CD4-positive, alpha-beta memory T cell (primary cell): ENCODE measurements at regions not wholly inside any gene's neighbourhood (a gene's known extent, or its start where the extent isn't known, plus 50 kb on each side); places are given as distances from the start of the nearest gene placed in this dataset.
"Not testable (repeated sequence)": the region's sequence is repeated elsewhere in the genome, so short reads cannot be mapped to it uniquely, and the experiment has no call there.

ENCODE experiments used
- CTCF ChIA-PET: fragments of 350-600 bp; sonication (Branson Sonifier 250); formaldehyde crosslinking; loops from one replicate; lab custom pipeline; 2021; ENCODE audit warnings: inconsistent platforms; ENCODE audit not compliant: partially characterized antibody; lab: Charles Lee
- POLR2A ChIA-PET: fragments of 350-600 bp; sonication (Branson Sonifier 250); formaldehyde crosslinking; loops from one replicate; lab custom pipeline; 2021; ENCODE audit not compliant: partially characterized antibody; lab: Charles Lee
- DNase-seq, 5 donors: peaks; one replicate each; pipeline versions ENCODE4 v3.0.0 to v3.0.0-alpha.2; 2020 to 2022; ENCODE audit warnings: mixed read lengths in 1 of 5
- H3K27ac ChIP-seq: one replicate; pipeline ENCODE4 v1.7.0; 2013; ENCODE audit warnings: low read depth, low read length
- H3K27me3 ChIP-seq: 2 replicates; pipeline ENCODE4 v1.7.0; 2013; ENCODE audit warnings: mild to moderate bottlenecking, low read length, moderate library complexity; ENCODE audit not compliant: insufficient read depth
- H3K36me3 ChIP-seq: 2 replicates; pipeline ENCODE4 v1.7.0; 2013; ENCODE audit warnings: mild to moderate bottlenecking, low read length, moderate library complexity; ENCODE audit not compliant: insufficient read depth
- H3K4me1 ChIP-seq: 2 replicates; pipeline ENCODE4 v1.7.0; 2013; ENCODE audit warnings: mild to moderate bottlenecking, low read length, moderate library complexity; ENCODE audit not compliant: insufficient read depth
- H3K4me3 ChIP-seq, 2 donors: one replicate each; pipeline ENCODE4 v1.7.0; 2013; ENCODE audit warnings: low read length in 2 of 2, mild to moderate bottlenecking in 1 of 2
- H3K9me3 ChIP-seq, 2 donors: one replicate each; pipeline ENCODE4 v1.7.0; 2013; ENCODE audit warnings: low read length in 2 of 2, control low read depth in 1 of 2; ENCODE audit not compliant: control insufficient read depth in 1 of 2
- H3K27ac Mint-ChIP-seq, 7 donors: one replicate each; pipeline ENCODE4 v1.8.0; 2020 to 2021; ENCODE audit warnings: mixed read lengths in 7 of 7, mild to moderate bottlenecking in 6 of 7, inconsistent platforms in 3 of 7, moderate library complexity in 3 of 7
- H3K27me3 Mint-ChIP-seq, 2 donors: one replicate each; pipeline ENCODE4 v1.8.0; 2020 to 2021; ENCODE audit warnings: mixed read lengths in 2 of 2
- H3K36me3 Mint-ChIP-seq, 2 donors: one replicate each; pipeline ENCODE4 v1.8.0; 2020 to 2021; ENCODE audit warnings: mixed read lengths in 2 of 2, inconsistent platforms in 1 of 2, mild to moderate bottlenecking in 1 of 2
- H3K4me1 Mint-ChIP-seq, 4 donors: one replicate each; pipeline ENCODE4 v1.8.0; 2020 to 2021; ENCODE audit warnings: mixed read lengths in 4 of 4, mild to moderate bottlenecking in 1 of 4
- H3K4me3 Mint-ChIP-seq, 8 donors: one replicate each; pipeline ENCODE4 v1.8.0; 2020 to 2021; ENCODE audit warnings: mixed read lengths in 8 of 8, mild to moderate bottlenecking in 7 of 8, moderate library complexity in 6 of 8, inconsistent platforms in 3 of 8
- H3K9me3 Mint-ChIP-seq, 8 donors: one replicate each; pipeline ENCODE4 v1.8.0; 2020 to 2021; ENCODE audit warnings: mixed read lengths in 8 of 8, mild to moderate bottlenecking in 5 of 8, inconsistent platforms in 3 of 8, moderate library complexity in 1 of 8
- intact Hi-C: fragments of 100-400 bp; cut with micrococcal nuclease; formaldehyde crosslinking; loops from one replicate; pipeline ENCODE4 v1.15.1; 2023

GRCh38 chr2:21194147-21194546, 70.4 kb downstream of the TDRD15 start:
- Histone ChIP-seq H3K4me3 (no peak overlapping the region), H3K27ac (no peak overlapping the region), H3K4me1 (no peaks in the 10 kb centered on the region), H3K36me3 (no peaks in the 10 kb centered on the region), H3K27me3 (no peaks in the 10 kb centered on the region), H3K9me3 (no peaks in the 10 kb centered on the region)
- no peaks in the 10 kb centered on the region for H3K27me3 Mint-ChIP-seq
- no peaks in the 10 kb centered on the region for H3K4me1 Mint-ChIP-seq
- intact Hi-C loops: no loop called here
- H3K4me3 Mint-ChIP-seq: no peak overlapping the region
- peaks cover 0 to 3% (median under 1%) of the 10 kb centered on the region in 8 donors for H3K9me3 Mint-ChIP-seq
- CTCF ChIA-PET: no interaction called here
- POLR2A ChIA-PET: no interaction called here
- no peak for DNase-seq
- no peak overlapping the region for H3K27ac Mint-ChIP-seq
- no peaks in the 10 kb centered on the region for H3K36me3 Mint-ChIP-seq

- H3K9me3 ChIP-seq: no peaks in the 10 kb centered on the region
- ChIA-PET POLR2A (no interaction called here), CTCF (no interaction called here)
- H3K4me3 Mint-ChIP-seq: no peak overlapping the region
- peaks cover 0 to 3% (median 0%) of the 10 kb centered on the region in 8 donors for H3K9me3 Mint-ChIP-seq
- no peak overlapping the region for H3K27ac ChIP-seq
- no peaks in the 10 kb centered on the region for H3K27me3 ChIP-seq
- H3K4me1 Mint-ChIP-seq: no peaks in the 10 kb centered on the region
- no peaks in the 10 kb centered on the region for H3K27me3 Mint-ChIP-seq
- no peak overlapping the region for H3K27ac Mint-ChIP-seq
- H3K36me3 ChIP-seq: no peaks in the 10 kb centered on the region
- intact Hi-C loops: no loop called here
- no peak for DNase-seq
- no peaks in the 10 kb centered on the region for H3K4me1 ChIP-seq
- no peaks in the 10 kb centered on the region for H3K36me3 Mint-ChIP-seq
- H3K4me3 ChIP-seq: no peak overlapping the region
These were observed 71.1 kb downstream of the TDRD15 start for GRCh38 chr2:21194858-21195271.

DNA sequence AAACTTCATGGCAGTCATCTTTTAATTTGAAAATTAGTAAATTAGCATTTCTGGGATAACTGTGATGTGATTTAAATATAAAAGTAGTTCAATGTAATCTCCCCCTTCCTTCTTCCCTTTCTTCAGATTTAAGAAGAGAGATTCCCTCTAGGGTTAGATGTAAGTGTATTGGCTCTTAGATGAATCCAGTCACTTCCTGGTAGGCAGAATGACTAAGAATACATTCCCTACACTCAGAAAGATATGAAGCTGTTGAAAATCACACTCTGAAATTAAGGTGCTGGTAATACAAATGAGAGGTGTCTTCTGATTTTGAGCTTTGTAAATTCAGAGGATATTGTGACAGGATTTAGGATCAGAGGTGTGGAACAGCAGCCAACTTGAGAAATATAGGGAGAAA, 71.6 kb downstream of the TDRD15 start:
- no peaks in the 10 kb centered on the region for H3K27me3 Mint-ChIP-seq
- CTCF ChIA-PET: no interaction called here

DNA sequence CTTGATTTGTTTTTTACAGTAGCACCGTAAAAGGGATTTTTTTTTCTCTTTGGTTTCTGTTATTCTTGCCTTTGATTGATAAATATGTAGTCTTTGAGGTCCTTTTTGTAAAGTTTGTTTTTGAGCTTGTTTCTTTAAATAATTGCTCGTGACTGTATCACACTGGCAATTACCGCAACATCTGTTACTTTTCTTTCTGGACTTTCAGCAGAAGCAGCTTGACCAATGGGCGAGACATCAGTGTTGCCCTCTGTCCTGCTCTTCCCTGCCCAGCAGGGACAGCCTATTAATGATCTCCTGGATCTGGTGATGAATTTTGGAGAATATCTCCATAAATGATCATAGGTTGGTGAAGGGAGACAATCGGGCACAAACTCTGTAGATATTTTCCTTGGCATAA, 74.9 kb downstream of the TDRD15 start:
- intact Hi-C loops: no loop called here
- no peaks in the 10 kb centered on the region for H3K36me3 Mint-ChIP-seq
- Histone ChIP-seq H3K36me3 (no peaks in the 10 kb centered on the region), H3K27me3 (no peaks in the 10 kb centered on the region), H3K4me3 (no peak overlapping the region), H3K9me3 (no peaks in the 10 kb centered on the region), H3K4me1 (no peaks in the 10 kb centered on the region), H3K27ac (no peak overlapping the region)
- H3K27ac Mint-ChIP-seq: no peak overlapping the region
- H3K9me3 Mint-ChIP-seq: peaks cover 0 to 3% (median 0%) of the 10 kb centered on the region in 8 donors
- no peak overlapping the region for H3K4me3 Mint-ChIP-seq
- no peaks in the 10 kb centered on the region for H3K4me1 Mint-ChIP-seq
- ChIA-PET POLR2A (no interaction called here), CTCF (no interaction called here)
- H3K27me3 Mint-ChIP-seq: no peaks in the 10 kb centered on the region
- no peak for DNase-seq

More for the DNA sequence above, 71.6 kb downstream of the TDRD15 start:
- H3K36me3 ChIP-seq: no peaks in the 10 kb centered on the region
- intact Hi-C loops: no loop called here
- no peaks in the 10 kb centered on the region for H3K4me1 Mint-ChIP-seq
- no peak overlapping the region for H3K27ac Mint-ChIP-seq
- peaks cover 0 to 2% (median 0%) of the 10 kb centered on the region in 8 donors for H3K9me3 Mint-ChIP-seq
- H3K27ac ChIP-seq: no peak overlapping the region
- no peak overlapping the region for H3K4me3 Mint-ChIP-seq
- H3K36me3 Mint-ChIP-seq: no peaks in the 10 kb centered on the region
- no peaks in the 10 kb centered on the region for H3K4me1 ChIP-seq
- POLR2A ChIA-PET: no interaction called here
- no peak overlapping the region for H3K4me3 ChIP-seq
- no peaks in the 10 kb centered on the region for H3K27me3 ChIP-seq
- DNase-seq: no peak
- H3K9me3 ChIP-seq: no peaks in the 10 kb centered on the region

- intact Hi-C loops: no loop called here
- peaks cover 0 to 5% (median 0%) of the 10 kb centered on the region in 8 donors for H3K9me3 Mint-ChIP-seq
- no peak overlapping the region for H3K27ac Mint-ChIP-seq
- ChIA-PET CTCF (no interaction called here), POLR2A (no interaction called here)
- no peaks in the 10 kb centered on the region for H3K4me1 ChIP-seq
- H3K27me3 Mint-ChIP-seq: no peaks in the 10 kb centered on the region
- H3K27ac ChIP-seq: no peak overlapping the region
- no peaks in the 10 kb centered on the region for H3K27me3 ChIP-seq
- H3K4me1 Mint-ChIP-seq: no peaks in the 10 kb centered on the region
- no peaks in the 10 kb centered on the region for H3K36me3 ChIP-seq
- no peak for DNase-seq
- H3K4me3 Mint-ChIP-seq: no peak overlapping the region
- H3K36me3 Mint-ChIP-seq: no peaks in the 10 kb centered on the region
- no peak overlapping the region for H3K4me3 ChIP-seq
- no peaks in the 10 kb centered on the region for H3K9me3 ChIP-seq
These were observed 80.2 kb downstream of the TDRD15 start for GRCh38 chr2:21203976-21204375.

GRCh38 chr2:21214085-21214484, 90.3 kb downstream of the TDRD15 start:
- intact Hi-C loops: not testable (repeated sequence)

DNA sequence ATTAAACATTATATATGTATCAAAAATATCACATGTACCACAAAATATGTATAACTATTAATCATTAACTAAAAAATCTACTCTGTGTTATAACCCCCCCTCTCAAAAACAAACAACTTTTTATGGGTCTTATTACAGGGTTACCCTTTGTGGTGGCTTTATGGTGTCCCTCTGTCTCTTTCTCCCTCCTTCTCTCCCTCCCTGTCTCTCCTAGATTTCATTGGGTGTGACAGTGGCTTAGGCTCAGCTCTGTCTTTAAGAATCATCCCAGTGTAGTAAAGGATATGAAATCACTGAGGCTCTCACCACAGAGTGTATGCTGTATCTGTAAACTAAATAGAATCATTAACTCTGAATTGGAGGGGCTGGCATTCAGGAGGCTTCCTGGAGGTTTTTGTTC, 93.7 kb downstream of the TDRD15 start:
- intact Hi-C loops: no loop called here
- no peaks in the 10 kb centered on the region for H3K27me3 Mint-ChIP-seq

More at GRCh38 chr2:21214085-21214484, 90.3 kb downstream of the TDRD15 start:
- H3K36me3 Mint-ChIP-seq, H3K4me1 ChIP-seq, DNase-seq, H3K27ac Mint-ChIP-seq, H3K27ac ChIP-seq, H3K9me3 ChIP-seq, H3K4me3 ChIP-seq, H3K4me1 Mint-ChIP-seq, H3K27me3 Mint-ChIP-seq, H3K36me3 ChIP-seq, H3K27me3 ChIP-seq, H3K4me3 Mint-ChIP-seq, POLR2A ChIA-PET, CTCF ChIA-PET: not testable (repeated sequence)
- peaks cover 0 to 10% (median 2%) of the 10 kb centered on the region in 8 donors for H3K9me3 Mint-ChIP-seq

GRCh38 chr2:21220930-21221329, 97.2 kb downstream of the TDRD15 start:
- Mint-ChIP-seq H3K36me3 (no peaks in the 10 kb centered on the region), H3K9me3 (peaks cover 0 to 10% (median under 1%) of the 10 kb centered on the region in 8 donors), H3K27ac (no peak overlapping the region), H3K4me1 (no peaks in the 10 kb centered on the region), H3K27me3 (no peaks in the 10 kb centered on the region), H3K4me3 (no peak overlapping the region)
- Histone ChIP-seq H3K27me3 (no peaks in the 10 kb centered on the region), H3K4me3 (no peak overlapping the region), H3K27ac (no peak overlapping the region), H3K36me3 (no peaks in the 10 kb centered on the region), H3K4me1 (no peaks in the 10 kb centered on the region), H3K9me3 (no peaks in the 10 kb centered on the region)
- CTCF ChIA-PET: no interaction called here
- POLR2A ChIA-PET: no interaction called here
- no peak for DNase-seq
- intact Hi-C loops: no loop called here

More for the DNA sequence above, 93.7 kb downstream of the TDRD15 start:
- CTCF ChIA-PET: no interaction called here
- Mint-ChIP-seq H3K4me3 (no peak overlapping the region), H3K36me3 (no peaks in the 10 kb centered on the region), H3K9me3 (peaks cover 0 to 10% (median 3%) of the 10 kb centered on the region in 8 donors), H3K27ac (no peak overlapping the region), H3K4me1 (no peaks in the 10 kb centered on the region)
- no peak overlapping the region for H3K27ac ChIP-seq
- no peak for DNase-seq
- H3K36me3 ChIP-seq: no peaks in the 10 kb centered on the region
- H3K27me3 ChIP-seq: no peaks in the 10 kb centered on the region
- H3K9me3 ChIP-seq: no peaks in the 10 kb centered on the region
- POLR2A ChIA-PET: no interaction called here
- no peaks in the 10 kb centered on the region for H3K4me1 ChIP-seq
- no peak overlapping the region for H3K4me3 ChIP-seq
